Memory B cell (primary cell): ENCODE measurements at regions not wholly inside any gene's neighbourhood (a gene's known extent, or its start where the extent isn't known, plus 50 kb on each side); places are given as distances from the start of the nearest gene placed in this dataset.
A peak's percentile ranks its signal among the peaks of the same experiment; 100 is the strongest.

Experiments
- ATAC-seq: fragments of 150-1000 bp; cut with Tn5 transposase; 2 replicates; pipeline ENCODE4 v1.10.0; 2021; ENCODE audit warnings: low read depth, mild to moderate bottlenecking, moderate library complexity
- DNase-seq, 2 donors: peaks; one replicate each; pipeline ENCODE4 v3.0.0; 2022; ENCODE audit warnings: low spot score in 2 of 2
- H3K27ac Mint-ChIP-seq: one replicate; pipeline ENCODE4 v1.8.0; 2022; ENCODE audit warnings: mild to moderate bottlenecking, moderate library complexity, mixed read lengths
- H3K27me3 Mint-ChIP-seq: one replicate; pipeline ENCODE4 v1.8.0; 2022; ENCODE audit warnings: mixed read lengths
- H3K36me3 Mint-ChIP-seq: one replicate; pipeline ENCODE4 v1.8.0; 2022; ENCODE audit warnings: mild to moderate bottlenecking, mixed read lengths
- H3K4me1 Mint-ChIP-seq: one replicate; pipeline ENCODE4 v1.8.0; 2022; ENCODE audit warnings: mixed read lengths
- H3K4me3 Mint-ChIP-seq: one replicate; pipeline ENCODE4 v1.8.0; 2022; ENCODE audit warnings: mild to moderate bottlenecking, moderate library complexity, mixed read lengths
- H3K9me3 Mint-ChIP-seq: one replicate; pipeline ENCODE4 v1.8.0; 2022; ENCODE audit warnings: mixed read lengths

DNA sequence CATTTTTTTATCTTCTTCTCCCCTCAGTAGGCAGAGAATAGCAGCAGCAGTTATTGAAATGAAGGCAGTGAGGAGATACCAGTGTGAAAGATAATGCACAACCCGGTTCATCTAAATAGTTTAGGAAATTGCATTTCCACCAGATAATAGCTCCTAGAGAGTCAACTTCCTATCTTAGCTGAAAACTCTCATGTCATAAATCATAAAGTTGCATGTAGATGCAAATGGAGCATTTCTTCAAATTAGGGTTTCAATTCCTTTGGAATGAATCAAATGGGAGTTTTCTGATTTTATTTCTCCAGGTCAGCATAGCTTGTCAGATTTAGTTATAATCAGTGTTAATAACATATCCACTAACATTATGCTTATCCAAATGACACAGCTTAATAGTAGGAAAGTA, 335.3 kb downstream of the CNTNAP4 start:
- Mint-ChIP-seq H3K27ac (no peak overlapping the region), H3K9me3 (peaks cover 1% of the 10 kb centered on the region), H3K36me3 (no peaks in the 10 kb centered on the region), H3K4me1 (no peaks in the 10 kb centered on the region), H3K4me3 (no peak overlapping the region), H3K27me3 (no peaks in the 10 kb centered on the region)
- no peak for ATAC-seq
- no peak for DNase-seq

- H3K27me3 Mint-ChIP-seq = no peaks in the 10 kb centered on the region
- H3K36me3 Mint-ChIP-seq = no peaks in the 10 kb centered on the region
- no peak overlapping the region for H3K27ac Mint-ChIP-seq
- ATAC-seq (no peak), DNase-seq (no peak)
- no peak overlapping the region for H3K4me3 Mint-ChIP-seq
- H3K9me3 Mint-ChIP-seq = peaks cover 4% of the 10 kb centered on the region
- no peaks in the 10 kb centered on the region for H3K4me1 Mint-ChIP-seq
Observed at GRCh38 chr16:76614269-76614668, 337.1 kb downstream of the CNTNAP4 start.

- no peak overlapping the region for H3K27ac Mint-ChIP-seq
- ATAC-seq = no peak
- peaks cover 7% of the 10 kb centered on the region for H3K9me3 Mint-ChIP-seq
- H3K27me3 Mint-ChIP-seq = no peaks in the 10 kb centered on the region
- no peaks in the 10 kb centered on the region for H3K4me1 Mint-ChIP-seq
- no peak for DNase-seq
- H3K36me3 Mint-ChIP-seq = no peaks in the 10 kb centered on the region
- H3K4me3 Mint-ChIP-seq = no peak overlapping the region
Observed at GRCh38 chr16:76622876-76623275, 345.7 kb downstream of the CNTNAP4 start.

- H3K27ac Mint-ChIP-seq = no peak overlapping the region
- H3K9me3 Mint-ChIP-seq = peaks cover 9% of the 10 kb centered on the region
- no peak for DNase-seq
- peak; percentile 26 for ATAC-seq
- H3K4me1 Mint-ChIP-seq = no peaks in the 10 kb centered on the region
- no peaks in the 10 kb centered on the region for H3K36me3 Mint-ChIP-seq
- no peaks in the 10 kb centered on the region for H3K27me3 Mint-ChIP-seq
- peak overlapping the region; percentile 17 for H3K4me3 Mint-ChIP-seq
Observed at GRCh38 chr16:76634847-76635697, 357.9 kb downstream of the CNTNAP4 start.

GRCh38 chr16:76639685-76640289, 362.6 kb downstream of the CNTNAP4 start:
- DNase-seq (no peak), ATAC-seq (no peak)
- Mint-ChIP-seq H3K27ac (no peak overlapping the region), H3K36me3 (no peaks in the 10 kb centered on the region), H3K4me3 (no peak overlapping the region), H3K9me3 (no peaks in the 10 kb centered on the region), H3K27me3 (no peaks in the 10 kb centered on the region), H3K4me1 (no peaks in the 10 kb centered on the region)

DNA sequence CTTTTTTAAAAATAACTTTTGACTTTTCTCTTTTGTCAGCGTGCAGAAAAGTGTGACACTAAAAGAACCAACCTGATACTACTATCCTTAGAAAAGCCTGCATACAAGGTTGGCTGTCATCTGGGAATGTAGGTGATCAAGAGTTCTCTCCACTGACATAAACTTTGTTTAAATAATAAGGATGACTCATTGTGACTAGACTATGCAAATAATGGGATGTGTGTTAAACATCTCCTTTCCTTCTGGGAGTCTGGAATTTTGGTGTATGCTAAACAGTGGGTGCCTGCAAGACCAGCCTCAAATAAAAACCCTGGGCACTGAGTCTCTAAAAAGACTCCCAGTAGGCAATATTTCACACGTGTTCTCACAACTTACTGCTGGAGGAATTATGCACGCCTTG, 373.4 kb downstream of the CNTNAP4 start:
- DNase-seq (no peak), ATAC-seq (no peak)
- Mint-ChIP-seq H3K9me3 (peaks cover 1% of the 10 kb centered on the region), H3K4me3 (no peak overlapping the region), H3K4me1 (no peaks in the 10 kb centered on the region), H3K27me3 (peaks cover 5% of the 10 kb centered on the region), H3K27ac (no peak overlapping the region), H3K36me3 (no peaks in the 10 kb centered on the region)

GRCh38 chr16:76653390-76654026, 376.3 kb downstream of the CNTNAP4 start:
- no peak overlapping the region for H3K27ac Mint-ChIP-seq
- H3K9me3 Mint-ChIP-seq = peaks cover 1% of the 10 kb centered on the region
- H3K36me3 Mint-ChIP-seq = no peaks in the 10 kb centered on the region
- DNase-seq (peak in 1 of 2 donors; percentile 3), ATAC-seq (no peak)
- no peaks in the 10 kb centered on the region for H3K4me1 Mint-ChIP-seq
- H3K27me3 Mint-ChIP-seq = peaks cover 7% of the 10 kb centered on the region
- no peak overlapping the region for H3K4me3 Mint-ChIP-seq

GRCh38 chr16:76654088-76654820, 377.1 kb downstream of the CNTNAP4 start:
- H3K4me3 Mint-ChIP-seq = no peak overlapping the region
- ATAC-seq = no peak
- no peak for DNase-seq
- H3K27me3 Mint-ChIP-seq = peaks cover 7% of the 10 kb centered on the region
- no peaks in the 10 kb centered on the region for H3K4me1 Mint-ChIP-seq
- H3K27ac Mint-ChIP-seq = peak overlapping the region; percentile 69
- H3K9me3 Mint-ChIP-seq = peaks cover 1% of the 10 kb centered on the region
- H3K36me3 Mint-ChIP-seq = no peaks in the 10 kb centered on the region

DNA sequence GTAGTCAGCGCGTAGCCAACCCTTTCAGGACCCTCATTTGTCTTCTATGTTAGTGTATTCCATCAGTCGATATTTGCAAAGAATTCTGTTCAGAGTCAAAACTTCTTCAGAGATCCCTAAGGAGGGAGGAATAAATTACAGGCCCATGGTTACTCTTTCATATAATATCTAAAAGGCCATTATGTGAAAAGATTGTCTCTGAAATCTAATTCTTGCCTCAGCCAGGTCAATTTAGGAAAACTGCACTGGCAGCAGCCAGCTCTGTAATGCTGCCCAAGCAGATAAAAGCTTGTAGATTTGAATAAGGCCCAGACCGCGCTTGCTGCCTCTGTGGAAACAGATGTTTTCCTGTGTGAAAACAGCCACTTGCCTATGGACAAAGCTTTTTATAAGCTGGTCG, 379.8 kb downstream of the CNTNAP4 start:
- no peak for ATAC-seq
- H3K36me3 Mint-ChIP-seq = no peaks in the 10 kb centered on the region
- no peak overlapping the region for H3K4me3 Mint-ChIP-seq
- no peak overlapping the region for H3K27ac Mint-ChIP-seq
- no peaks in the 10 kb centered on the region for H3K4me1 Mint-ChIP-seq
- H3K9me3 Mint-ChIP-seq = no peaks in the 10 kb centered on the region
- no peak for DNase-seq
- peaks cover 5% of the 10 kb centered on the region for H3K27me3 Mint-ChIP-seq

- H3K27ac Mint-ChIP-seq = no peak overlapping the region
- ATAC-seq = no peak
- H3K27me3 Mint-ChIP-seq = no peaks in the 10 kb centered on the region
- no peak overlapping the region for H3K4me3 Mint-ChIP-seq
- H3K9me3 Mint-ChIP-seq = no peaks in the 10 kb centered on the region
- no peaks in the 10 kb centered on the region for H3K36me3 Mint-ChIP-seq
- no peaks in the 10 kb centered on the region for H3K4me1 Mint-ChIP-seq
- no peak for DNase-seq
Observed at GRCh38 chr16:76661691-76662235, 384.6 kb downstream of the CNTNAP4 start.

DNA sequence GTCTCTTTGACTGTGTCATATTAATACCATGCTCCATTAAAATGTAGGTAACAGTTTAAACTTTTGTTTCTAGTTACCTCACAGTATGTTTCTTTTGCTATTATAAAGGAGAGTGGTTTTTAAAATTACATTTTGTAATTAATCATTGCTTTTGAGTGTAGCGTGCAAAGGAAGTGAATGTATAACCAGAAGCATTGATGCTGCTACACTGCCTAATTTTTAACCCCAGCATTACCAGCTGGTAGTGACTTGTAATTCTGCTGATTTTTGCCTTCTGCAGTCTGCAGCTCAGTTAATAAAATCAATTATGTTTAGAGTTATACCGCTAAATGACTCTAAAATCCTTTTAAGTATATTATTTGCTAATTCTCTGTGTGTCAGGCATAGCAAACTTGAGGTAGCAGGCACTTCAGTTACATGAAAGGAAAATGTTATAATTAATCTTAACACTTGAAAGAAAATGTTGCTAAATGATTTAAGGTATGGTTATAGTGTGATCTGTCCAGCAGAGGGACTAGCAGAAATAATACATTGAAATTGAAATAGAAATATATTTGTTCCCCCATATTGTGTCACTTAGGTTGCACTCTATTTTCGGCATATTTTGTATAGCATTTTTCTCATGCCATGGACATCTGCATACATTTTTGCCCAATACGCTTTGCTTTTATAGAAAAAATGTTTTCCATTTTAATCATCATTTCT, 388.5 kb downstream of the CNTNAP4 start:
- H3K4me3 Mint-ChIP-seq = no peak overlapping the region
- H3K36me3 Mint-ChIP-seq = no peaks in the 10 kb centered on the region
- DNase-seq (no peak), ATAC-seq (no peak)
- H3K27ac Mint-ChIP-seq = no peak overlapping the region
- H3K9me3 Mint-ChIP-seq = no peaks in the 10 kb centered on the region
- no peaks in the 10 kb centered on the region for H3K27me3 Mint-ChIP-seq
- H3K4me1 Mint-ChIP-seq = no peaks in the 10 kb centered on the region

DNA sequence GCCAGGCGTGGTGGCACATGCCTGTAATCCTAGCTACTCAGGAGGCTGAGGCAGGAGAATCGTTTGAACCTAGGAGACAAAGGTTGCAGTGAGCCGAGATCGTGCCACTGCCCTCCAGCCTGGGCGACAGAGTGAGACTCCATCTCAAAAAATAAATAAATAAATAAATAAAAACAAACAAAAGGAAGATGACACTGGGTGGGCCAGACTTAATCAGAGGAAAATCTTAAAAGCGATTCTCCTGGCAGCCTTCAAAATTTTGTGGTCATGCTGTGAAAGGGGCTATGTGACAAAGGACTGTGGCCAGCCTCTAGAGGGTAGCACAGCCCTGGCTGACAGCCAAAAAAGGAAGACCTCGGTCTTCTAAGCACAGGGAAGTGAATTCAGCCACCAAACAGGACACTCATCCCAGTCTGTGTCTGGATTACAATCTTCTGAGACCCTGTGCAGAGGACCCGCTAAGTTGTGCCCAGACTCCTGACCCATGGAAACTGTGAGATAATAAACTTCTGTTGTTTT, 391.1 kb downstream of the CNTNAP4 start:
- Mint-ChIP-seq H3K4me1 (no peaks in the 10 kb centered on the region), H3K27me3 (no peaks in the 10 kb centered on the region), H3K4me3 (no peak overlapping the region), H3K27ac (no peak overlapping the region), H3K36me3 (no peaks in the 10 kb centered on the region), H3K9me3 (no peaks in the 10 kb centered on the region)
- DNase-seq (no peak), ATAC-seq (no peak)

DNA sequence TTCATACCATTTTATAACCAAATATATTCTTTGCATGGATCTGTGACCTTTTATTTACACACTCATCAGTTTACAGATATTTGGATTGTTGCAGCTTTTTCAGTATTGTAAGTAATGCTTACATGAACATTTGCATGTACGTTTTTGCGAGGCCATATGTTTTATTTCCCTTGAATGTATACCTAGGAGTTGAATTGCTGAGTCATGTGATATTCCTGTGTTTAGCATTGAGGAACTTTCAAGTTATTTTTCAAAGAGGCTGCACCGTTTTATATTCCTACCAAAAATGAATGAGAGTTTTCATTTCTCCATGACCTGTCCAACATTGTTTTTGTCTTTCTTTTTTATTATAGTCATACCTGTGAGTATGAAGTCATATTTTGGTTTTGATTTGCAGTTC, 392.1 kb downstream of the CNTNAP4 start:
- H3K27ac Mint-ChIP-seq = no peak overlapping the region
- H3K9me3 Mint-ChIP-seq = no peaks in the 10 kb centered on the region
- no peaks in the 10 kb centered on the region for H3K27me3 Mint-ChIP-seq
- H3K4me1 Mint-ChIP-seq = no peaks in the 10 kb centered on the region
- DNase-seq (no peak), ATAC-seq (no peak)
- H3K36me3 Mint-ChIP-seq = no peaks in the 10 kb centered on the region
- H3K4me3 Mint-ChIP-seq = no peak overlapping the region
